ENCODE measurements at regions not wholly inside any gene's neighbourhood (a gene's known extent, or its start where the extent isn't known, plus 50 kb on each side); places are given as distances from the start of the nearest gene placed in this dataset.

DNA sequence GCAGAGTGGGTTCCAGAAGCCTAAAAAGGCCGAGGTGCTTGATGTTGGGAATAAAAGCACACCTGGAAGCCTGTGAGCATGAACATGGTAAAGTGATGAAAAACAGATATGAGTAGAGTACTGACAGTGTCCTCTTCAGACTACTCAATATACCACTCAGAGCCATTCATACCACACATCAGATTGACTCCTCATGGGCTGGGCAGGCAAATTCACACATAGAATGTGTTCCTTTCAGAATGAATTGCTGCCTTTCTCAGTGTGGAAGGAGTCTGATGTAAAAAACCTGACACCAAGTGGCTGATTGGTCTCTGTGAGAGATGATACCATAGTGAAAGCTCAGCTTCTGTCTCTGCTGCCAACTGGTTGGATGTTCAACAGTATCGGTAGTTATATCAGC lies 442.7 kb downstream of the RAPGEF2 start:
- TF ChIP-seq POLR2AphosphoS5 (IDR thresholded peaks at IDR 0.05; ENCODE audit: borderline replicate concordance, low read depth, low read length) (no peak), EZH2 (IDR thresholded peaks at IDR 0.05) (no peak), FOXP2 (optimal IDR thresholded peaks at IDR 0.05; ENCODE audit: control extremely low read depth, extremely low read length, insufficient read depth) (no peak)
